Endothelial cell of umbilical vein (primary cell): ENCODE measurements at regions not wholly inside any gene's neighbourhood (a gene's known extent, or its start where the extent isn't known, plus 50 kb on each side); places are given as distances from the start of the nearest gene placed in this dataset.

Experiments used
- BruUV-seq: library from RNA; stranded (reverse); fragments of 400-500 nt; replicated peaks from 2 replicates; lab custom pipeline; 2021; lab: Mats Ljungman, UMichigan
- CTCF ChIA-PET: fragments of 300-600, 350-600 bp; sonication (Branson Sonifier 250); formaldehyde crosslinking; loops from one replicate; lab custom pipeline; 2021; ENCODE audit warnings: antibody characterized with exemption, inconsistent platforms; lab: Charles Lee
- POLR2A ChIA-PET: fragments of 300-600, 350-600 bp; sonication (Branson Sonifier 250); formaldehyde crosslinking; loops from one replicate; lab custom pipeline; 2021; ENCODE audit warnings: antibody characterized with exemption, inconsistent platforms; lab: Charles Lee
- DNase-seq: peaks from one replicate; pipeline ENCODE4 v3.0.0-alpha.2; 2011; ENCODE audit warnings: low read depth, low spot score
- FAIRE-seq: peaks from 2 replicates; lab custom pipeline; 2011; peaks lifted over from hg19 to GRCh38; lab: Jason Lieb, UNC
- H2AFZ ChIP-seq: 2 replicates; pipeline ENCODE4 v1.6.0; 2012; ENCODE audit warnings: low read depth, low read length, control low read depth, inconsistent platforms
- H3K27ac ChIP-seq: 2 replicates; pipeline ENCODE4 v1.5.1; 2011; ENCODE audit warnings: low read depth, mild to moderate bottlenecking, control low read depth, low read length, moderate library complexity; ENCODE audit not compliant: insufficient read depth
- H3K27me3 ChIP-seq, 2 experiments: 2 replicates each; pipeline versions ENCODE4 v1.6.0 to v1.6.1; 2011; ENCODE audit warnings: low read length in 2 of 2, mixed read lengths in 1 of 2; ENCODE audit not compliant: control insufficient read depth in 2 of 2, insufficient read depth in 2 of 2
- H3K36me3 ChIP-seq, 2 experiments: 2 replicates in 1 of 2; 3 replicates in 1 of 2; pipeline ENCODE4 v1.5.1; 2011; ENCODE audit warnings: low read length in 2 of 2, mild to moderate bottlenecking in 1 of 2, moderate library complexity in 1 of 2; ENCODE audit not compliant: control insufficient read depth in 2 of 2, insufficient read depth in 2 of 2; ENCODE audit errors: extremely low read depth in 1 of 2
- H3K4me1 ChIP-seq: 3 replicates; pipeline ENCODE4 v1.5.1; 2011; ENCODE audit warnings: mild to moderate bottlenecking, low read length; ENCODE audit not compliant: control insufficient read depth, insufficient read depth; ENCODE audit errors: extremely low read depth
- H3K4me2 ChIP-seq: 2 replicates; pipeline ENCODE4 v1.6.1; 2011; ENCODE audit warnings: low read length, control low read depth, mixed read lengths; ENCODE audit not compliant: insufficient read depth
- H3K4me3 ChIP-seq, 3 experiments: fragments of 200-600 bp in 1 of 3; sonication (generic), shearing (Covaris generic) in 1 of 3; replicated peaks in 1 of 3; 2 replicates each; pipeline ENCODE4 v1.5.1; 2011 to 2016; ENCODE audit warnings: control low read depth in 3 of 3, low read length in 3 of 3, mild to moderate bottlenecking in 2 of 3, inconsistent platforms in 1 of 3, low read depth in 1 of 3, moderate library complexity in 1 of 3; ENCODE audit not compliant: insufficient read depth in 1 of 3
- H3K79me2 ChIP-seq: 2 replicates; pipeline ENCODE4 v1.6.0; 2012; ENCODE audit warnings: low read length, inconsistent platforms; ENCODE audit not compliant: control insufficient read depth, insufficient read depth
- H3K9ac ChIP-seq: replicated peaks from 2 replicates; pipeline ENCODE3; 2011; ENCODE audit warnings: low read length, control low read depth; ENCODE audit not compliant: insufficient read depth; ENCODE audit errors: extremely low read depth
- H3K9me1 ChIP-seq: replicated peaks from 3 replicates; pipeline ENCODE4 v1.6.0; 2011; ENCODE audit warnings: mild to moderate bottlenecking, low read length; ENCODE audit not compliant: control insufficient read depth, insufficient read depth; ENCODE audit errors: extremely low read depth
- H3K9me3 ChIP-seq: replicated peaks from 2 replicates; pipeline ENCODE4 v1.5.1; 2012; ENCODE audit warnings: low read length, inconsistent platforms; ENCODE audit not compliant: control insufficient read depth, insufficient read depth
- H4K20me1 ChIP-seq: replicated peaks from 2 replicates; pipeline ENCODE3; 2011; ENCODE audit warnings: mild to moderate bottlenecking, low read length; ENCODE audit not compliant: control insufficient read depth, insufficient read depth; ENCODE audit errors: extremely low read depth
- CTCF ChIP-seq, 2 donors: IDR thresholded peaks; 1 replicate in 1 of 2; 2 replicates in 1 of 2; pipeline ENCODE4 v1.5.1; 2011; ENCODE audit warnings: low read length in 2 of 2, mild to moderate bottlenecking in 2 of 2, moderate library complexity in 2 of 2, control low read depth in 1 of 2, inconsistent platforms in 1 of 2, low read depth in 1 of 2; ENCODE audit not compliant: insufficient read depth in 1 of 2; ENCODE audit errors: extremely low read depth in 1 of 2
- EZH2 ChIP-seq: IDR thresholded peaks from 2 replicates; pipeline ENCODE4 v1.6.1; 2012; ENCODE audit warnings: borderline replicate concordance, low read depth, mild to moderate bottlenecking, moderate library complexity, low read length, inconsistent platforms; ENCODE audit not compliant: severe bottlenecking
- FOS ChIP-seq: IDR thresholded peaks from 2 replicates; pipeline ENCODE4 v1.6.1; 2011; ENCODE audit warnings: mild to moderate bottlenecking, low read length, moderate library complexity, borderline replicate concordance; ENCODE audit not compliant: insufficient read depth
- GATA2 ChIP-seq: IDR thresholded peaks from 2 replicates; pipeline ENCODE4 v1.7.0; 2011; ENCODE audit warnings: low read depth, mild to moderate bottlenecking, moderate library complexity, mixed read lengths, low read length; ENCODE audit not compliant: insufficient read length, insufficient read depth
- JUN ChIP-seq: IDR thresholded peaks from 2 replicates; pipeline ENCODE4 v1.6.1; 2011; ENCODE audit warnings: borderline replicate concordance, low read depth; ENCODE audit not compliant: insufficient read length, insufficient read depth
- POLR2A ChIP-seq: IDR thresholded peaks from 2 replicates; pipeline ENCODE4 v1.6.1; 2012; ENCODE audit warnings: low read depth, mild to moderate bottlenecking, control low read depth, low read length
- POLR2AphosphoS5 ChIP-seq: IDR thresholded peaks from 2 replicates; pipeline ENCODE4 v1.6.1; 2012; ENCODE audit warnings: low read depth, mild to moderate bottlenecking, control low read depth, low read length, moderate library complexity; ENCODE audit not compliant: insufficient read depth
- dilution Hi-C: fragments of 300-500 bp; cut with MboI; formaldehyde crosslinking; loops from one replicate; pipeline ENCODE4 v1.15.0; 2019; ENCODE audit warnings: low sequenced_read_pairs; ENCODE audit not compliant: extremely low pct_ligation_motif_present
- intact Hi-C: fragments of 100-400 bp; cut with micrococcal nuclease; formaldehyde crosslinking; loops from one replicate; pipeline ENCODE4 v1.10.0; 2022

GRCh38 chr5:58240322-58240721, 219.6 kb downstream of the PLK2 start:
- no TSS peak for BruUV-seq
- Histone ChIP-seq H4K20me1 (no peaks in the 10 kb centered on the region), H3K79me2 (no peaks in the 10 kb centered on the region), H3K27ac (peak overlapping the region; percentile 89), H2AFZ (no peak overlapping the region), H3K4me3 (no peak overlapping the region), H3K9me1 (no peaks in the 10 kb centered on the region), H3K9me3 (no peaks in the 10 kb centered on the region), H3K36me3 (no peaks in the 10 kb centered on the region), H3K4me2 (peak overlapping the region; percentile 67), H3K9ac (peak overlapping the region; percentile 11), H3K4me1 (peaks cover 54% of the 10 kb centered on the region), H3K27me3 (no peaks in the 10 kb centered on the region)
- dilution Hi-C loops (no loop called here), intact Hi-C loops (loop anchor here (1.0 to 5.0 kb wide), 6 partner anchors 18 to 942 kb away; partner anchors contain the start of gene PLK2)
- peak; percentile 88 for FAIRE-seq
- ChIA-PET CTCF (interaction anchor here (1.1 to 2.6 kb wide), 6 partner anchors 19 to 943 kb away, joined by 3 to 18 read pairs (median 4); no protein-coding TSS in a partner anchor), POLR2A (interaction anchor here (3.5 kb wide), 1 partner anchor 219 kb away, joined by 12 read pairs; no protein-coding TSS in a partner anchor)
- peak; percentile 85 for TF ChIP-seq GATA2
- TF ChIP-seq CTCF (IDR thresholded peaks at IDR 0.05; ENCODE audit: extremely low read depth in 1 of 2, insufficient read depth in 1 of 2, low read depth in 1 of 2, low read length in 2 of 2), result no peak
- peak; percentile 95 for TF ChIP-seq FOS
- no peak for TF ChIP-seq EZH2
- TF ChIP-seq POLR2AphosphoS5, result peak; percentile 67
- no peak for TF ChIP-seq POLR2A
- TF ChIP-seq JUN, result peak; percentile 94
- DNase-seq, result peak; percentile 89
